Suprapubic skin (tissue), 4 donors: ENCODE measurements at regions not wholly inside any gene's neighbourhood (a gene's known extent, or its start where the extent isn't known, plus 50 kb on each side); places are given as distances from the start of the nearest gene placed in this dataset.

ENCODE experiments used
- DNase-seq, 2 donors: peaks; one replicate each; pipeline ENCODE4 v3.0.0-alpha.2; 2019; ENCODE audit warnings: low spot score in 2 of 2
- H3K27ac ChIP-seq: fragments of 200-600 bp; sonication (generic); one replicate; pipeline ENCODE4 v1.5.1; 2019
- H3K27me3 ChIP-seq: fragments of 200-600 bp; sonication (generic); one replicate; pipeline ENCODE4 v1.5.1; 2019
- H3K36me3 ChIP-seq: fragments of 200-600 bp; sonication (generic); one replicate; pipeline ENCODE4 v1.5.1; 2019
- H3K4me1 ChIP-seq: fragments of 200-600 bp; sonication (generic); one replicate; pipeline ENCODE4 v1.5.1; 2019
- H3K4me3 ChIP-seq: fragments of 200-600 bp; sonication (generic); one replicate; pipeline ENCODE4 v1.5.1; 2019; ENCODE audit warnings: mild to moderate bottlenecking
- H3K9me3 ChIP-seq: fragments of 200-600 bp; sonication (generic); one replicate; pipeline ENCODE4 v1.5.1; 2019
- CTCF ChIP-seq, 2 donors: fragments of 200-600 bp in 1 of 2; fragments of 450-650 bp in 1 of 2; sonication (generic) in 1 of 2; IDR thresholded peaks; one replicate each; pipeline ENCODE4 v1.5.1; 2016 to 2019; ENCODE audit warnings: antibody characterized with exemption in 2 of 2, mild to moderate bottlenecking in 1 of 2, moderate library complexity in 1 of 2
- EP300 ChIP-seq: sonication (generic); formaldehyde crosslinking; IDR thresholded peaks from one replicate; pipeline ENCODE4 v1.6.1; 2017; ENCODE audit warnings: antibody characterized with exemption
- POLR2A ChIP-seq, 2 donors: fragments of 450-650 bp; IDR thresholded peaks; one replicate each; pipeline ENCODE4 v1.6.1; 2017; ENCODE audit warnings: antibody characterized with exemption in 2 of 2, mild to moderate bottlenecking in 2 of 2, moderate library complexity in 2 of 2
- POLR2AphosphoS5 ChIP-seq, 3 donors: sonication (generic); formaldehyde crosslinking; IDR thresholded peaks; one replicate each; pipeline ENCODE4 v1.6.1; 2017; ENCODE audit warnings: antibody characterized with exemption in 3 of 3
- WGBS: methylation state at CpG from one replicate; pipeline ENCODE4 v1.1.5; 2018; 5-methylcytosine and 5-hydroxymethylcytosine counted together

- H3K4me1 ChIP-seq = no peaks in the 10 kb centered on the region
- H3K4me3 ChIP-seq = no peak overlapping the region
- TF ChIP-seq POLR2A (IDR thresholded peaks at IDR 0.05) (no peak), POLR2AphosphoS5 (IDR thresholded peaks at IDR 0.05) (no peak), EP300 (no peak)
- DNase-seq = no peak
- no peaks in the 10 kb centered on the region for H3K36me3 ChIP-seq
- no peak overlapping the region for H3K27ac ChIP-seq
- no peaks in the 10 kb centered on the region for H3K9me3 ChIP-seq
- WGBS = 59% methylated on average over 3 of the region's 3 CpGs
- no peaks in the 10 kb centered on the region for H3K27me3 ChIP-seq
These were observed 295.4 kb upstream of the RORA start for GRCh38 chr15:61524545-61524944.

GRCh38 chr15:61524086-61524485 is 295.0 kb upstream of the RORA start:
- H3K36me3 ChIP-seq = no peaks in the 10 kb centered on the region
- H3K27me3 ChIP-seq = no peaks in the 10 kb centered on the region
- H3K4me3 ChIP-seq = no peak overlapping the region
- no peak for DNase-seq
- H3K27ac ChIP-seq = no peak overlapping the region
- no peaks in the 10 kb centered on the region for H3K4me1 ChIP-seq
- WGBS = 67% methylated on average over 2 of the region's 2 CpGs
- TF ChIP-seq POLR2AphosphoS5 (IDR thresholded peaks at IDR 0.05) (no peak), EP300 (no peak), CTCF (IDR thresholded peaks at IDR 0.05) (no peak), POLR2A (IDR thresholded peaks at IDR 0.05) (no peak)
- H3K9me3 ChIP-seq = no peaks in the 10 kb centered on the region

- Histone ChIP-seq H3K27ac (no peak overlapping the region), H3K4me1 (no peaks in the 10 kb centered on the region), H3K27me3 (no peaks in the 10 kb centered on the region), H3K36me3 (no peaks in the 10 kb centered on the region), H3K4me3 (no peak overlapping the region), H3K9me3 (no peaks in the 10 kb centered on the region)
- TF ChIP-seq EP300 = no peak
- TF ChIP-seq POLR2A (IDR thresholded peaks at IDR 0.05) = no peak
- TF ChIP-seq POLR2AphosphoS5 (IDR thresholded peaks at IDR 0.05) = no peak
- no peak for TF ChIP-seq CTCF (IDR thresholded peaks at IDR 0.05)
- no peak for DNase-seq
These were observed 293.3 kb upstream of the RORA start for GRCh38 chr15:61522411-61522810.

GRCh38 chr15:61521953-61522352 is 292.9 kb upstream of the RORA start:
- no peaks in the 10 kb centered on the region for H3K9me3 ChIP-seq
- TF ChIP-seq POLR2AphosphoS5 (IDR thresholded peaks at IDR 0.05) = no peak
- no peak for TF ChIP-seq POLR2A (IDR thresholded peaks at IDR 0.05)
- TF ChIP-seq CTCF (IDR thresholded peaks at IDR 0.05) = no peak
- TF ChIP-seq EP300 = no peak
- H3K36me3 ChIP-seq = no peaks in the 10 kb centered on the region
- H3K27me3 ChIP-seq = no peaks in the 10 kb centered on the region
- 35% methylated on average over 3 of the region's 3 CpGs for WGBS
- H3K4me3 ChIP-seq = no peak overlapping the region
- no peaks in the 10 kb centered on the region for H3K4me1 ChIP-seq
- DNase-seq = no peak
- H3K27ac ChIP-seq = no peak overlapping the region

GRCh38 chr15:61519296-61519695 is 290.2 kb upstream of the RORA start:
- no peak for TF ChIP-seq CTCF (IDR thresholded peaks at IDR 0.05)
- TF ChIP-seq POLR2AphosphoS5 (IDR thresholded peaks at IDR 0.05) = no peak
- TF ChIP-seq POLR2A (IDR thresholded peaks at IDR 0.05) = no peak
- TF ChIP-seq EP300 = no peak
- H3K9me3 ChIP-seq = no peaks in the 10 kb centered on the region
- no peak overlapping the region for H3K27ac ChIP-seq
- H3K27me3 ChIP-seq = no peaks in the 10 kb centered on the region
- 92% methylated on average over 1 of the region's 1 CpG for WGBS
- H3K4me3 ChIP-seq = no peak overlapping the region
- no peaks in the 10 kb centered on the region for H3K36me3 ChIP-seq
- no peaks in the 10 kb centered on the region for H3K4me1 ChIP-seq
- no peak for DNase-seq
